ENCODE measurements at regions not wholly inside any gene's neighbourhood (a gene's known extent, or its start where the extent isn't known, plus 50 kb on each side); places are given as distances from the start of the nearest gene placed in this dataset.

DNA sequence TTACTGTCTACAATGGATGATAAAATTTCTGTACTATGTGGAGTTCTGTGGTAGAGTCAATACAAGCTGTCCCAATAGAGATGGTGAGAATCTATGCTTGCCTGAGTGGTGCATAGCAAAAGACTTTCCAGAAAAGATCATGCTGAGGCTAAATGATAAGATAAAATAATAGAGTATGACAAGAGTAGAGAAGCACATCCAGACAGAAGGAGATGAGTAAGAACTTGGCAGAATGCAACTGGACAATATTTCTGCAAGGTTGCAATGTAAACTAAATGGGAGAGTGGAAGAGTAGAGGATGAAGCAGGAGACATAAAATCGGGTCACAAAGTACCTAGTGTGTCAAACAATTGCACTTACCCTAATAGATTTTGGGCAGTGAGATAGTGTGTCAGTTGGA lies 347.6 kb downstream of the MDFIC start (continued):
- TF ChIP-seq, protein P1, sequence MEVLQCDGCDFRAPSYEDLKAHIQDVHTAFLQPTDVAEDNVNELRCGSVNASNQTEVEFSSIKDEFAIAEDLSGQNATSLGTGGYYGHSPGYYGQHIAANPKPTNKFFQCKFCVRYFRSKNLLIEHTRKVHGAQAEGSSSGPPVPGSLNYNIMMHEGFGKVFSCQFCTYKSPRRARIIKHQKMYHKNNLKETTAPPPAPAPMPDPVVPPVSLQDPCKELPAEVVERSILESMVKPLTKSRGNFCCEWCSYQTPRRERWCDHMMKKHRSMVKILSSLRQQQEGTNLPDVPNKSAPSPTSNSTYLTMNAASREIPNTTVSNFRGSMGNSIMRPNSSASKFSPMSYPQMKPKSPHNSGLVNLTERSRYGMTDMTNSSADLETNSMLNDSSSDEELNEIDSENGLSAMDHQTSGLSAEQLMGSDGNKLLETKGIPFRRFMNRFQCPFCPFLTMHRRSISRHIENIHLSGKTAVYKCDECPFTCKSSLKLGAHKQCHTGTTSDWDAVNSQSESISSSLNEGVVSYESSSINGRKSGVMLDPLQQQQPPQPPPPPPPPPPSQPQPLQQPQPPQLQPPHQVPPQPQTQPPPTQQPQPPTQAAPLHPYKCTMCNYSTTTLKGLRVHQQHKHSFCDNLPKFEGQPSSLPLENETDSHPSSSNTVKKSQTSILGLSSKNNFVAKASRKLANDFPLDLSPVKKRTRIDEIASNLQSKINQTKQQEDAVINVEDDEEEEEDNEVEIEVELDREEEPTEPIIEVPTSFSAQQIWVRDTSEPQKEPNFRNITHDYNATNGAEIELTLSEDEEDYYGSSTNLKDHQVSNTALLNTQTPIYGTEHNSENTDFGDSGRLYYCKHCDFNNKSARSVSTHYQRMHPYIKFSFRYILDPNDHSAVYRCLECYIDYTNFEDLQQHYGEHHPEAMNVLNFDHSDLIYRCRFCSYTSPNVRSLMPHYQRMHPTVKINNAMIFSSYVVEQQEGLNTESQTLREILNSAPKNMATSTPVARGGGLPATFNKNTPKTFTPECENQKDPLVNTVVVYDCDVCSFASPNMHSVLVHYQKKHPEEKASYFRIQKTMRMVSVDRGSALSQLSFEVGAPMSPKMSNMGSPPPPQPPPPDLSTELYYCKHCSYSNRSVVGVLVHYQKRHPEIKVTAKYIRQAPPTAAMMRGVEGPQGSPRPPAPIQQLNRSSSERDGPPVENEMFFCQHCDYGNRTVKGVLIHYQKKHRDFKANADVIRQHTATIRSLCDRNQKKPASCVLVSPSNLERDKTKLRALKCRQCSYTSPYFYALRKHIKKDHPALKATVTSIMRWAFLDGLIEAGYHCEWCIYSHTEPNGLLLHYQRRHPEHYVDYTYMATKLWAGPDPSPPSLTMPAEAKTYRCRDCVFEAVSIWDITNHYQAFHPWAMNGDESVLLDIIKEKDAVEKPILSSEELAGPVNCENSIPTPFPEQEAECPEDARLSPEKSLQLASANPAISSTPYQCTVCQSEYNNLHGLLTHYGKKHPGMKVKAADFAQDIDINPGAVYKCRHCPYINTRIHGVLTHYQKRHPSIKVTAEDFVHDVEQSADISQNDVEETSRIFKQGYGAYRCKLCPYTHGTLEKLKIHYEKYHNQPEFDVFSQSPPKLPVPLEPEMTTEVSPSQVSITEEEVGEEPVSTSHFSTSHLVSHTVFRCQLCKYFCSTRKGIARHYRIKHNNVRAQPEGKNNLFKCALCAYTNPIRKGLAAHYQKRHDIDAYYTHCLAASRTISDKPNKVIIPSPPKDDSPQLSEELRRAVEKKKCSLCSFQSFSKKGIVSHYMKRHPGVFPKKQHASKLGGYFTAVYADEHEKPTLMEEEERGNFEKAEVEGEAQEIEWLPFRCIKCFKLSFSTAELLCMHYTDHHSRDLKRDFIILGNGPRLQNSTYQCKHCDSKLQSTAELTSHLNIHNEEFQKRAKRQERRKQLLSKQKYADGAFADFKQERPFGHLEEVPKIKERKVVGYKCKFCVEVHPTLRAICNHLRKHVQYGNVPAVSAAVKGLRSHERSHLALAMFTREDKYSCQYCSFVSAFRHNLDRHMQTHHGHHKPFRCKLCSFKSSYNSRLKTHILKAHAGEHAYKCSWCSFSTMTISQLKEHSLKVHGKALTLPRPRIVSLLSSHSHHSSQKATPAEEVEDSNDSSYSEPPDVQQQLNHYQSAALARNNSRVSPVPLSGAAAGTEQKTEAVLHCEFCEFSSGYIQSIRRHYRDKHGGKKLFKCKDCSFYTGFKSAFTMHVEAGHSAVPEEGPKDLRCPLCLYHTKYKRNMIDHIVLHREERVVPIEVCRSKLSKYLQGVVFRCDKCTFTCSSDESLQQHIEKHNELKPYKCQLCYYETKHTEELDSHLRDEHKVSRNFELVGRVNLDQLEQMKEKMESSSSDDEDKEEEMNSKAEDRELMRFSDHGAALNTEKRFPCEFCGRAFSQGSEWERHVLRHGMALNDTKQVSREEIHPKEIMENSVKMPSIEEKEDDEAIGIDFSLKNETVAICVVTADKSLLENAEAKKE (CRISPR knock-in tag; IDR thresholded peaks at IDR 0.05): no peak
- TF ChIP-seq EZH2phosphoT487 (IDR thresholded peaks at IDR 0.05; ENCODE audit: unreplicated experiment) (no peak), EZH2 (IDR thresholded peaks at IDR 0.05; ENCODE audit: low read depth, unreplicated experiment) (no peak), STAT1 (IDR thresholded peaks at IDR 0.05; ENCODE audit: unreplicated experiment) (no peak)

DNA sequence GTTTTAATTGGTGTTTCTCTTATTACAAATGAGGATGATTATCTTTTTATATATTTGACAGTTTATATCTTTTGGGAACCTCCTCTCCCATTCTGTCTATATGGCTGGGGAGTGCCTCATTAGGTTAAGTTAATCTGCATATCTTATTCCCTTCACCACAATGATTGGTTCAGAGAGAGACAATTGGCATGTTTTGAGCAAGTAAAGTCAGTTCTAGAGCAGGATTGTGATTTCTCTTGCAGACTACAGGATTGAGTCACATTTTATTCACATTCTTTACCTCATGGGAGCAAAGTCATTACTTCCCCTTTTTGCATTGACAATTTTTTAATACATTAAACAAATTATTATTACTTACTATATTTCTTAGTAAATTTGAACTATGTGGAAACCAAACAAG lies 345.6 kb downstream of the MDFIC start:
- no peaks in the 10 kb centered on the region for H3K4me1 Mint-ChIP-seq
- Histone ChIP-seq H3K9me2 (ENCODE audit: insufficient read depth) (no peaks in the 10 kb centered on the region), H3K36me3 (ENCODE audit: insufficient read depth) (no peaks in the 10 kb centered on the region), H3F3A (replicated peaks; ENCODE audit: low read depth) (no peaks in the 10 kb centered on the region), H3K79me2 (replicated peaks; ENCODE audit: insufficient read depth) (no peaks in the 10 kb centered on the region), H3K27ac (ENCODE audit: low read depth) (no peak overlapping the region), H3K4me2 (no peak overlapping the region), H4K20me1 (replicated peaks; ENCODE audit: insufficient read depth) (no peaks in the 10 kb centered on the region), H3K4me3 (no peak overlapping the region), H3K4me1 (ENCODE audit: insufficient read depth) (no peaks in the 10 kb centered on the region), H2AFZ (no peak overlapping the region), H3K27me3 (ENCODE audit: insufficient read depth) (no peaks in the 10 kb centered on the region)
- H3K9me3 Mint-ChIP-seq: no peaks in the 10 kb centered on the region
- no peak for ATAC-seq
- no peaks in the 10 kb centered on the region for H3K36me3 Mint-ChIP-seq (ENCODE audit: low read depth)
- no peak overlapping the region for H3K27ac Mint-ChIP-seq
- no peaks in the 10 kb centered on the region for H3K27me3 Mint-ChIP-seq (ENCODE audit: insufficient read depth, low read depth, poor library complexity)
- H3K4me3 Mint-ChIP-seq: no peak overlapping the region
- no peak for DNase-seq (ENCODE audit: low spot score)
- no peak for TF ChIP-seq POLR2AphosphoS5 (IDR thresholded peaks at IDR 0.05; ENCODE audit: low read depth)
- no peak for TF ChIP-seq JUNB (IDR thresholded peaks at IDR 0.05; ENCODE audit: unreplicated experiment)
- TF ChIP-seq, protein P2, sequence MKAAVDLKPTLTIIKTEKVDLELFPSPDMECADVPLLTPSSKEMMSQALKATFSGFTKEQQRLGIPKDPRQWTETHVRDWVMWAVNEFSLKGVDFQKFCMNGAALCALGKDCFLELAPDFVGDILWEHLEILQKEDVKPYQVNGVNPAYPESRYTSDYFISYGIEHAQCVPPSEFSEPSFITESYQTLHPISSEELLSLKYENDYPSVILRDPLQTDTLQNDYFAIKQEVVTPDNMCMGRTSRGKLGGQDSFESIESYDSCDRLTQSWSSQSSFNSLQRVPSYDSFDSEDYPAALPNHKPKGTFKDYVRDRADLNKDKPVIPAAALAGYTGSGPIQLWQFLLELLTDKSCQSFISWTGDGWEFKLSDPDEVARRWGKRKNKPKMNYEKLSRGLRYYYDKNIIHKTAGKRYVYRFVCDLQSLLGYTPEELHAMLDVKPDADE (IDR thresholded peaks at IDR 0.05): no peak
- TF ChIP-seq, protein P1 (CRISPR knock-in tag; IDR thresholded peaks at IDR 0.05): no peak
- no peak for TF ChIP-seq ZNF331 (CRISPR knock-in tag; IDR thresholded peaks at IDR 0.05; ENCODE audit: low read depth)
- no peak for TF ChIP-seq CREB1 (CRISPR knock-in tag; IDR thresholded peaks at IDR 0.05; ENCODE audit: low read depth)
